ENCODE measurements at regions not wholly inside any gene's neighbourhood (a gene's known extent, or its start where the extent isn't known, plus 50 kb on each side); places are given as distances from the start of the nearest gene placed in this dataset.

DNA sequence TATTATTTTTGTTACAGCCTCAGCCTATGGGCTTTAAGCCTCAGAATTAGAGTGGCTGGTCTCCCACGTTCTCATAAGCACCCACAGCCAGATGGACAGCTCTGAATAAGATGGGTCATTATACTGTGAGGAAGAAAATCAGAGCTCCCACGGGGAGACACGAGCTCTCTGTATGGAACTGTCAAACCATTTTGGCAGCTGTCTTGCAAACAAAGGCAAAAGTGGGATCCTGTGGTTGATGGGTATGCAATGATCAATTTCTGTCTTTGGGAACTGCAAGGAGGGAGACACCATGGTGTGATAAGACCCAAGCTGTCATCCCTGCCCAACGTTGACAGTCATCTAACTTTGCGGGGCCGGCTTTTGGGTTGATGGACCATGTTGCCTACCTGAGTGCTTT, 614.3 kb downstream of the TYW1 start:
- H3K4me3 ChIP-seq (ENCODE audit: low read length, poor library complexity, severe bottlenecking) = no peak overlapping the region
- no peak overlapping the region for H3K9ac ChIP-seq (ENCODE audit: low read depth, low read length, poor library complexity, severe bottlenecking)
- H3K27me3 ChIP-seq (ENCODE audit: insufficient read depth, low read length, poor library complexity, severe bottlenecking) = no peaks in the 10 kb centered on the region
- H3F3A ChIP-seq (ENCODE audit: low read depth) = no peaks in the 10 kb centered on the region
- no peak for TF ChIP-seq EZH2phosphoT487 (IDR thresholded peaks at IDR 0.05; ENCODE audit: borderline replicate concordance)
- no peak for TF ChIP-seq CTCF (conservative IDR thresholded peaks at IDR 0.05; ENCODE audit: low read length)
- H3K4me1 ChIP-seq (ENCODE audit: insufficient read depth, low read length, poor library complexity, severe bottlenecking) = no peaks in the 10 kb centered on the region
- H3K79me2 ChIP-seq (ENCODE audit: insufficient read depth, low read length) = no peaks in the 10 kb centered on the region
- H2AFZ ChIP-seq (ENCODE audit: low read length) = no peak overlapping the region
- no peak overlapping the region for H3K4me2 ChIP-seq (ENCODE audit: low read depth, low read length, poor library complexity, severe bottlenecking)
- no peaks in the 10 kb centered on the region for H4K20me1 ChIP-seq (ENCODE audit: insufficient read depth, low read length, poor library complexity, severe bottlenecking)
- H3K9me2 ChIP-seq (replicated peaks; ENCODE audit: low read depth, low read length) = no peaks in the 10 kb centered on the region
- peaks cover 9% of the 10 kb centered on the region for H3K9me3 ChIP-seq (ENCODE audit: insufficient read depth, low read depth, low read length)
- H3K36me3 ChIP-seq (ENCODE audit: insufficient read depth, low read length) = no peaks in the 10 kb centered on the region

DNA sequence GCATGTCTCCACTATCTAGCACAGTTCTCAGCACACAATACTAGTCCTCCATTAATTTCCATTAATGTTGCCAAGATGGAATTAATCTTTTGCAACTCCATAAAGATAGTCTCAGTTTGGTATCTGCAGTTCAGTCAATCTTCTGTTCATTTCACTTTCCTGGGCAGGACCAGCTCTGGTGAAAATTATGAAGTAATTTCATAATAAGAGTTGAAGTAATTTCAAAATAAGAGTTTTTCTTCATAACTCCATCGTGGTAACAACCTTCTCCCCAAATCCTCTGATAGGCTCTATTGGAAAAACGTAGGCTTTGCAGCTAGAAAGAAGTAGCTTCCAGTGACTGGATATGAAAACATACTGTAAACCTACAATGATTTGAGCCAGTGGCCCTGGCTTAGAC, 618.2 kb downstream of the TYW1 start:
- H2AFZ ChIP-seq (ENCODE audit: low read length) = no peak overlapping the region
- TF ChIP-seq CTCF (conservative IDR thresholded peaks at IDR 0.05; ENCODE audit: low read length) = no peak
- no peak for TF ChIP-seq EZH2phosphoT487 (IDR thresholded peaks at IDR 0.05; ENCODE audit: borderline replicate concordance)
- H3K9me2 ChIP-seq (replicated peaks; ENCODE audit: low read depth, low read length) = no peaks in the 10 kb centered on the region
- H3K4me2 ChIP-seq (ENCODE audit: low read depth, low read length, poor library complexity, severe bottlenecking) = no peak overlapping the region
- H3K9me3 ChIP-seq (ENCODE audit: insufficient read depth, low read depth, low read length) = peaks cover 9% of the 10 kb centered on the region
- no peak overlapping the region for H3K9ac ChIP-seq (ENCODE audit: low read depth, low read length, poor library complexity, severe bottlenecking)
- H3K79me2 ChIP-seq (ENCODE audit: insufficient read depth, low read length) = no peaks in the 10 kb centered on the region
- no peaks in the 10 kb centered on the region for H3F3A ChIP-seq (ENCODE audit: low read depth)
- H3K4me3 ChIP-seq (ENCODE audit: low read length, poor library complexity, severe bottlenecking) = no peak overlapping the region
- H3K36me3 ChIP-seq (ENCODE audit: insufficient read depth, low read length) = no peaks in the 10 kb centered on the region
- H4K20me1 ChIP-seq (ENCODE audit: insufficient read depth, low read length, poor library complexity, severe bottlenecking) = no peaks in the 10 kb centered on the region
- no peaks in the 10 kb centered on the region for H3K27me3 ChIP-seq (ENCODE audit: insufficient read depth, low read length, poor library complexity, severe bottlenecking)
- no peaks in the 10 kb centered on the region for H3K4me1 ChIP-seq (ENCODE audit: insufficient read depth, low read length, poor library complexity, severe bottlenecking)

- Histone ChIP-seq H3K9me3 (ENCODE audit: insufficient read depth, low read depth, low read length) (peaks cover 9% of the 10 kb centered on the region), H3K9ac (ENCODE audit: low read depth, low read length, poor library complexity, severe bottlenecking) (no peak overlapping the region), H3F3A (ENCODE audit: low read depth) (no peaks in the 10 kb centered on the region), H3K36me3 (ENCODE audit: insufficient read depth, low read length) (no peaks in the 10 kb centered on the region), H3K4me3 (ENCODE audit: low read length, poor library complexity, severe bottlenecking) (no peak overlapping the region), H3K4me2 (ENCODE audit: low read depth, low read length, poor library complexity, severe bottlenecking) (no peak overlapping the region), H2AFZ (ENCODE audit: low read length) (no peak overlapping the region), H4K20me1 (ENCODE audit: insufficient read depth, low read length, poor library complexity, severe bottlenecking) (no peaks in the 10 kb centered on the region), H3K27me3 (ENCODE audit: insufficient read depth, low read length, poor library complexity, severe bottlenecking) (no peaks in the 10 kb centered on the region), H3K9me2 (replicated peaks; ENCODE audit: low read depth, low read length) (no peaks in the 10 kb centered on the region), H3K79me2 (ENCODE audit: insufficient read depth, low read length) (no peaks in the 10 kb centered on the region), H3K4me1 (ENCODE audit: insufficient read depth, low read length, poor library complexity, severe bottlenecking) (no peaks in the 10 kb centered on the region)
- TF ChIP-seq EZH2phosphoT487 (IDR thresholded peaks at IDR 0.05; ENCODE audit: borderline replicate concordance) (no peak), CTCF (conservative IDR thresholded peaks at IDR 0.05; ENCODE audit: low read length) (no peak)
These were observed 619.9 kb downstream of the TYW1 start for GRCh38 chr7:67616517-67616916.
